ENCODE measurements at regions not wholly inside any gene's neighbourhood (a gene's known extent, or its start where the extent isn't known, plus 50 kb on each side); places are given as distances from the start of the nearest gene placed in this dataset.

- CTCF ChIA-PET: no interaction called here
- H3K36me3 Mint-ChIP-seq (ENCODE audit: low read depth): no peaks in the 10 kb centered on the region
- peaks cover 2% of the 10 kb centered on the region for H3K9me3 Mint-ChIP-seq
- H3K4me3 Mint-ChIP-seq: no peak overlapping the region
- intact Hi-C loops (cut with micrococcal nuclease): no loop called here
- H3K27ac Mint-ChIP-seq: no peak overlapping the region
- H3K4me1 Mint-ChIP-seq (ENCODE audit: low read depth): no peaks in the 10 kb centered on the region
- DNase-seq: no peak
- no peaks in the 10 kb centered on the region for H3K27me3 Mint-ChIP-seq (ENCODE audit: low read depth)
Observed at GRCh38 chr7:46411236-46411635, 490.2 kb upstream of the IGFBP3 start.

- no peak overlapping the region for H3K27ac Mint-ChIP-seq
- H3K4me3 Mint-ChIP-seq: no peak overlapping the region
- no peak for DNase-seq
- H3K4me1 Mint-ChIP-seq (ENCODE audit: low read depth): no peaks in the 10 kb centered on the region
- intact Hi-C loops (cut with micrococcal nuclease): no loop called here
- peaks cover 6% of the 10 kb centered on the region for H3K9me3 Mint-ChIP-seq
- H3K36me3 Mint-ChIP-seq (ENCODE audit: low read depth): no peaks in the 10 kb centered on the region
- CTCF ChIA-PET: no interaction called here
- H3K27me3 Mint-ChIP-seq (ENCODE audit: low read depth): no peaks in the 10 kb centered on the region
Observed at GRCh38 chr7:46407125-46407524, 486.1 kb upstream of the IGFBP3 start.

- DNase-seq: no peak
- CTCF ChIA-PET: no interaction called here
- Mint-ChIP-seq H3K4me3 (no peak overlapping the region), H3K27ac (no peak overlapping the region), H3K4me1 (ENCODE audit: low read depth) (no peaks in the 10 kb centered on the region), H3K27me3 (ENCODE audit: low read depth) (no peaks in the 10 kb centered on the region), H3K36me3 (ENCODE audit: low read depth) (no peaks in the 10 kb centered on the region), H3K9me3 (peaks cover 12% of the 10 kb centered on the region)
- intact Hi-C loops (cut with micrococcal nuclease): no loop called here
Observed at GRCh38 chr7:46397591-46397990, 476.5 kb upstream of the IGFBP3 start.

GRCh38 chr7:46396481-46396880, 475.4 kb upstream of the IGFBP3 start:
- no peaks in the 10 kb centered on the region for H3K4me1 Mint-ChIP-seq (ENCODE audit: low read depth)
- H3K27me3 Mint-ChIP-seq (ENCODE audit: low read depth): no peaks in the 10 kb centered on the region
- intact Hi-C loops (cut with micrococcal nuclease): no loop called here
- DNase-seq: no peak
- no peaks in the 10 kb centered on the region for H3K36me3 Mint-ChIP-seq (ENCODE audit: low read depth)
- H3K4me3 Mint-ChIP-seq: no peak overlapping the region
- peaks cover 10% of the 10 kb centered on the region for H3K9me3 Mint-ChIP-seq
- H3K27ac Mint-ChIP-seq: no peak overlapping the region
- CTCF ChIA-PET: no interaction called here

- intact Hi-C loops (cut with micrococcal nuclease): no loop called here
- Mint-ChIP-seq H3K27me3 (ENCODE audit: low read depth) (no peaks in the 10 kb centered on the region), H3K36me3 (ENCODE audit: low read depth) (no peaks in the 10 kb centered on the region), H3K27ac (no peak overlapping the region), H3K9me3 (peaks cover 6% of the 10 kb centered on the region), H3K4me3 (no peak overlapping the region), H3K4me1 (ENCODE audit: low read depth) (no peaks in the 10 kb centered on the region)
- CTCF ChIA-PET: no interaction called here
- no peak for DNase-seq
Observed at GRCh38 chr7:46393142-46393541, 472.1 kb upstream of the IGFBP3 start.

- no peaks in the 10 kb centered on the region for H3K36me3 Mint-ChIP-seq (ENCODE audit: low read depth)
- no peaks in the 10 kb centered on the region for H3K4me1 Mint-ChIP-seq (ENCODE audit: low read depth)
- no peak for DNase-seq
- H3K27ac Mint-ChIP-seq: no peak overlapping the region
- H3K4me3 Mint-ChIP-seq: no peak overlapping the region
- H3K9me3 Mint-ChIP-seq: peaks cover 6% of the 10 kb centered on the region
- intact Hi-C loops (cut with micrococcal nuclease): no loop called here
- no peaks in the 10 kb centered on the region for H3K27me3 Mint-ChIP-seq (ENCODE audit: low read depth)
- CTCF ChIA-PET: no interaction called here
Observed at GRCh38 chr7:46391231-46392201, 470.4 kb upstream of the IGFBP3 start.

- no peaks in the 10 kb centered on the region for H3K36me3 Mint-ChIP-seq (ENCODE audit: low read depth)
- no peak for DNase-seq
- CTCF ChIA-PET: no interaction called here
- no peaks in the 10 kb centered on the region for H3K27me3 Mint-ChIP-seq (ENCODE audit: low read depth)
- no peak overlapping the region for H3K4me3 Mint-ChIP-seq
- intact Hi-C loops (cut with micrococcal nuclease): no loop called here
- no peaks in the 10 kb centered on the region for H3K4me1 Mint-ChIP-seq (ENCODE audit: low read depth)
- H3K9me3 Mint-ChIP-seq: peaks cover 6% of the 10 kb centered on the region
- no peak overlapping the region for H3K27ac Mint-ChIP-seq
Observed at GRCh38 chr7:46390042-46390441, 469.0 kb upstream of the IGFBP3 start.

- Mint-ChIP-seq H3K27me3 (ENCODE audit: low read depth) (no peaks in the 10 kb centered on the region), H3K4me1 (ENCODE audit: low read depth) (no peaks in the 10 kb centered on the region), H3K36me3 (ENCODE audit: low read depth) (no peaks in the 10 kb centered on the region), H3K4me3 (no peak overlapping the region), H3K9me3 (peaks cover 6% of the 10 kb centered on the region), H3K27ac (no peak overlapping the region)
- no peak for DNase-seq
- intact Hi-C loops (cut with micrococcal nuclease): no loop called here
- CTCF ChIA-PET: no interaction called here
Observed at GRCh38 chr7:46389146-46389545, 468.1 kb upstream of the IGFBP3 start.

GRCh38 chr7:46387646-46388045, 466.6 kb upstream of the IGFBP3 start:
- Mint-ChIP-seq H3K9me3 (peaks cover 5% of the 10 kb centered on the region), H3K4me3 (no peak overlapping the region), H3K27ac (no peak overlapping the region), H3K27me3 (ENCODE audit: low read depth) (no peaks in the 10 kb centered on the region), H3K4me1 (ENCODE audit: low read depth) (no peaks in the 10 kb centered on the region), H3K36me3 (ENCODE audit: low read depth) (no peaks in the 10 kb centered on the region)
- no peak for DNase-seq
- intact Hi-C loops (cut with micrococcal nuclease): no loop called here
- CTCF ChIA-PET: no interaction called here

- intact Hi-C loops (cut with micrococcal nuclease): no loop called here
- DNase-seq: no peak
- H3K27me3 Mint-ChIP-seq (ENCODE audit: low read depth): no peaks in the 10 kb centered on the region
- H3K9me3 Mint-ChIP-seq: peaks cover 1% of the 10 kb centered on the region
- no peak overlapping the region for H3K4me3 Mint-ChIP-seq
- CTCF ChIA-PET: no interaction called here
- H3K27ac Mint-ChIP-seq: no peak overlapping the region
- no peaks in the 10 kb centered on the region for H3K36me3 Mint-ChIP-seq (ENCODE audit: low read depth)
- H3K4me1 Mint-ChIP-seq (ENCODE audit: low read depth): no peaks in the 10 kb centered on the region
Observed at GRCh38 chr7:46386428-46387399, 465.6 kb upstream of the IGFBP3 start.

- H3K36me3 Mint-ChIP-seq (ENCODE audit: low read depth): no peaks in the 10 kb centered on the region
- H3K27me3 Mint-ChIP-seq (ENCODE audit: low read depth): no peaks in the 10 kb centered on the region
- no peak for DNase-seq
- CTCF ChIA-PET: no interaction called here
- H3K9me3 Mint-ChIP-seq: peaks cover 1% of the 10 kb centered on the region
- no peak overlapping the region for H3K27ac Mint-ChIP-seq
- no peak overlapping the region for H3K4me3 Mint-ChIP-seq
- intact Hi-C loops (cut with micrococcal nuclease): no loop called here
- no peaks in the 10 kb centered on the region for H3K4me1 Mint-ChIP-seq (ENCODE audit: low read depth)
Observed at GRCh38 chr7:46385662-46386309, 464.7 kb upstream of the IGFBP3 start.

GRCh38 chr7:46383605-46384004, 462.5 kb upstream of the IGFBP3 start:
- H3K36me3 Mint-ChIP-seq (ENCODE audit: low read depth): no peaks in the 10 kb centered on the region
- H3K9me3 Mint-ChIP-seq: no peaks in the 10 kb centered on the region
- no peaks in the 10 kb centered on the region for H3K4me1 Mint-ChIP-seq (ENCODE audit: low read depth)
- no peaks in the 10 kb centered on the region for H3K27me3 Mint-ChIP-seq (ENCODE audit: low read depth)
- no peak for DNase-seq
- H3K27ac Mint-ChIP-seq: no peak overlapping the region
- no peak overlapping the region for H3K4me3 Mint-ChIP-seq
- CTCF ChIA-PET: no interaction called here
- intact Hi-C loops (cut with micrococcal nuclease): no loop called here

Measured in activated naive CD4-positive, alpha-beta T cell treated with anti-CD3 and anti-CD28 coated beads for 36 hours (primary cell).